ENCODE measurements at regions not wholly inside any gene's neighbourhood (a gene's known extent, or its start where the extent isn't known, plus 50 kb on each side); places are given as distances from the start of the nearest gene placed in this dataset.

DNA sequence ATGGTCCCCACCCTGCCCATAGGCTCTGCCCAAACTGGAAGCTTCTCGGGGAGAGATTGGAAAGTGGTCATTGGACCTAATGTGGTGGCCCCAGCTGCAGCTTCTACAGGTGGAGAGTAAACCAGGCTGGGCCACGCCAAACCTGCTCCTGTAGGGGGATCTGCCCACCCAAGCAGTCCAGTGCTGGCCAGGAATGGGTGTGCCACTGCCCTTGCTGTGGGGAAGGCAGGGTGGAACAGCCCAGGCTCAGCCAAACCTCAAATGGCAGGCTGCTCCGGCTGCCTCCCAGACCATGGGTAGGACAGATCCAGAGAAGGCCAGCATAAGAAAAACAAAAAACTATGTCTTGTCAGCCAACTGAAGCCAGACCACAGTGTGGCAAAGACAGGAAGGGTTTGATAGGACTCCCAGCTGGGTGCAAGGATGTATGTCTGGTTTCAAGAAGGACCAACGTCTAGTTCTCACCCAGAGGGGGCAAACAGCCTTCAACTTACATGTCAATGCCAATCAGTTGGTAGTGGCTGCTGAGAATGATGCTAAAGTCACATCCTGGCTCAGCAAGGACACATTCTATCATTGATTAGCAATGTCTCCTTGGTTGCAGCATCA lies 267.3 kb downstream of the UACA start:
- DNase-seq (ENCODE audit: low read depth) = no peak
- Histone ChIP-seq H3K4me3 (ENCODE audit: low read depth, low read length) (no peak overlapping the region), H3K27me3 (ENCODE audit: control insufficient read depth, insufficient read depth, low read length) (no peaks in the 10 kb centered on the region), H3K36me3 (ENCODE audit: control insufficient read depth, insufficient read depth, low read length) (no peaks in the 10 kb centered on the region)
- no peak for TF ChIP-seq CTCF (IDR thresholded peaks at IDR 0.05; ENCODE audit: insufficient read depth, low read length, poor library complexity, severe bottlenecking)

GRCh38 chr15:70494852-70495571 lies 268.3 kb downstream of the UACA start:
- H3K4me3 ChIP-seq (ENCODE audit: low read depth, low read length) = no peak overlapping the region

GRCh38 chr15:70494517-70494851 lies 268.9 kb downstream of the UACA start:
- H3K4me3 ChIP-seq (ENCODE audit: low read depth, low read length) = no peak overlapping the region
- no peak for TF ChIP-seq CTCF (IDR thresholded peaks at IDR 0.05; ENCODE audit: insufficient read depth, low read length, poor library complexity, severe bottlenecking)
- no peak for DNase-seq (ENCODE audit: low read depth)
- H3K36me3 ChIP-seq (ENCODE audit: control insufficient read depth, insufficient read depth, low read length) = no peaks in the 10 kb centered on the region
- H3K27me3 ChIP-seq (ENCODE audit: control insufficient read depth, insufficient read depth, low read length) = no peaks in the 10 kb centered on the region

More at GRCh38 chr15:70494852-70495571, 268.3 kb downstream of the UACA start:
- H3K36me3 ChIP-seq (ENCODE audit: control insufficient read depth, insufficient read depth, low read length) = no peaks in the 10 kb centered on the region
- DNase-seq (ENCODE audit: low read depth) = peak; percentile 77
- H3K27me3 ChIP-seq (ENCODE audit: control insufficient read depth, insufficient read depth, low read length) = no peaks in the 10 kb centered on the region
- TF ChIP-seq CTCF (IDR thresholded peaks at IDR 0.05; ENCODE audit: insufficient read depth, low read length, poor library complexity, severe bottlenecking) = no peak

DNA sequence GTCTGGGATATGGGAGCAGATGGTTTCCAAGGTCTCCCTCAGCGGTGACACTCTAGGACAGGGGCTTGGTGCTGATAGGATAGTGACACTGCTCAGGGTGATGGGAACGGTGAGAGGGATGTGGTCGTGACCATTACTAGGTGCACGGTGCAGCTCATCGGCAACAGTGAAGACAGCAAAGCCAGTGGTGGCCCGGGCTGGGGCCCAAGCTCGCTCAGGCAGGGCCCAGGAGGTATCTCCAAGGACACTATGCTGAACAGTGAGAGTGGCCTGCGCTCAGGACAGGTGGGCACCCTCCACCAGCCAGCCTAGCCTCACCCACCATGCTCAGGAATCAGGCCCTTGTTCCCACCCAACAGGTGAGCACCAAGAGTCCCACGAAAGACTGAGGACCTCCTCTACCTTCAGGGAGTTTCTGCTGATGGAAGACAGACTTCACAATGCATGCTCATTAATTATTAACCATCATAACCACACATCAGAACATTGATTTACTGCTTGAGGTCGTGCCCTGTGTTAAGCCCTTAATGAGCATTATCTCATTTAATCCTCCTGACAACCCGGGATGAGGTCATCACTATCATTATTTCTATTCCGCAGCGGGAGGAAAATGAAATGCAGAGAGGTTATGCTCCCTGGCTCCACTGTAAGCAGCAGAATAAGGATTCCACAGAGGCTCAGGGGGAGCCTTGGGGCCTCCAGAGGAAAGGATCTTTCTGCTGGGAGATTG lies 269.4 kb downstream of the UACA start:
- no peak overlapping the region for H3K4me3 ChIP-seq (ENCODE audit: low read depth, low read length)
- DNase-seq (ENCODE audit: low read depth) = no peak
- H3K27me3 ChIP-seq (ENCODE audit: control insufficient read depth, insufficient read depth, low read length) = no peaks in the 10 kb centered on the region
- H3K36me3 ChIP-seq (ENCODE audit: control insufficient read depth, insufficient read depth, low read length) = no peaks in the 10 kb centered on the region
- no peak for TF ChIP-seq CTCF (IDR thresholded peaks at IDR 0.05; ENCODE audit: insufficient read depth, low read length, poor library complexity, severe bottlenecking)

DNA sequence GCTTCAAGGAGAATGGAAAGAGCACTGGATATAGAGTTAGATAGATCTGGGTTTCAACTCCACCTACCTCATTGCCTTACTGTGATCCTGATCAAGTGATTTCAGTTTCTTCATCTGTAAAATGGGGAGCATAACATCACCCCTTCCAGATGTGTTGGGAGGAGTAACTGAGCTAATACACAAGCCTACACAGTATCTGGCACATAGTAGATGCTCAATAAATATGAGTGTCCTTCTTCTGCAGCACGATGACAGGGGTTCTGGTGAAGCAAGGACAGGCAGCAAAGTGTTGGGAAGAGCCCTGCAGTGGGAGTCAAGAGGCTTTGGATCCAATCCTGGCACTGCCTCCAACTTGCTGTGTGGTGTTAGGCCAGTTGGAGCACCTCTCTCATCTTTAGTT lies 270.0 kb downstream of the UACA start:
- DNase-seq (ENCODE audit: low read depth) = no peak

More for the DNA sequence above, 270.0 kb downstream of the UACA start:
- Histone ChIP-seq H3K4me3 (ENCODE audit: low read depth, low read length) (no peak overlapping the region), H3K36me3 (ENCODE audit: control insufficient read depth, insufficient read depth, low read length) (no peaks in the 10 kb centered on the region), H3K27me3 (ENCODE audit: control insufficient read depth, insufficient read depth, low read length) (no peaks in the 10 kb centered on the region)
- TF ChIP-seq CTCF (IDR thresholded peaks at IDR 0.05; ENCODE audit: insufficient read depth, low read length, poor library complexity, severe bottlenecking) = no peak
